ENCODE measurements at regions not wholly inside any gene's neighbourhood (a gene's known extent, or its start where the extent isn't known, plus 50 kb on each side); places are given as distances from the start of the nearest gene placed in this dataset.
A peak's percentile ranks its signal among the peaks of the same experiment; 100 is the strongest.

- peak in 1 of 6 experiments; percentile 20 for TF ChIP-seq CTCF (IDR thresholded peaks at IDR 0.05)
- TF ChIP-seq POLR2A (IDR thresholded peaks at IDR 0.05): no peak
- 57 to 73% (median 66%) methylated on average over 8 to 13 of the region's 13 CpGs for WGBS, 4 donors
- H3K4me1 ChIP-seq (replicated peaks in 1 of 2): peaks cover 0 to 8% of the 10 kb centered on the region in 2 donors
- H3K27me3 ChIP-seq: no peaks in the 10 kb centered on the region
- H3K9me3 ChIP-seq (replicated peaks in 1 of 3): no peaks in the 10 kb centered on the region
- peak overlapping the region in 1 of 4 donors; percentile 1 for H3K4me3 ChIP-seq
- intact Hi-C loops (cut with DNase I): loop anchor here (5.0 to 10.0 kb wide), 4 partner anchors 73 to 755 kb away; no protein-coding TSS in a partner anchor
- DNase-seq: peak; percentile 27 to 74 (median 65)
- H3K27ac ChIP-seq: no peak overlapping the region
- no peaks in the 10 kb centered on the region for H3K36me3 ChIP-seq (replicated peaks in 1 of 2)
These were observed 98.7 kb downstream of the C5orf15 start for GRCh38 chr5:133869519-133870335.

- TF ChIP-seq POLR2A (IDR thresholded peaks at IDR 0.05): no peak
- TF ChIP-seq CTCF (IDR thresholded peaks at IDR 0.05): peak; percentile 69 to 88 (median 74)
- H3K27me3 ChIP-seq: no peaks in the 10 kb centered on the region
- intact Hi-C loops (cut with DNase I): loop anchor here (5.0 to 10.0 kb wide), 4 partner anchors 73 to 754 kb away; no protein-coding TSS in a partner anchor
- peak; percentile 60 to 90 (median 85) for DNase-seq
- H3K4me3 ChIP-seq: peak overlapping the region in 1 of 4 donors; percentile 1
- H3K36me3 ChIP-seq (replicated peaks in 1 of 2): no peaks in the 10 kb centered on the region
- no peak overlapping the region for H3K27ac ChIP-seq
- H3K9me3 ChIP-seq (replicated peaks in 1 of 3): no peaks in the 10 kb centered on the region
- H3K4me1 ChIP-seq (replicated peaks in 1 of 2): peaks cover 0 to 8% of the 10 kb centered on the region in 2 donors
- 16 to 18% (median 17%) methylated on average over 16 of the region's 16 CpGs for WGBS, 4 donors
These were observed 99.4 kb downstream of the C5orf15 start for GRCh38 chr5:133868946-133869518.

GRCh38 chr5:133867851-133868545 lies 100.4 kb downstream of the C5orf15 start:
- Histone ChIP-seq H3K9me3 (replicated peaks in 1 of 3) (no peaks in the 10 kb centered on the region), H3K4me3 (no peak overlapping the region), H3K27me3 (no peaks in the 10 kb centered on the region), H3K4me1 (replicated peaks in 1 of 2) (peaks cover 0 to 8% of the 10 kb centered on the region in 2 donors), H3K27ac (no peak overlapping the region), H3K36me3 (replicated peaks in 1 of 2) (no peaks in the 10 kb centered on the region)
- WGBS, 4 donors: 80 to 92% (median 85%) methylated on average over 7 to 10 of the region's 10 CpGs
- intact Hi-C loops (cut with DNase I): loop anchor here (5.0 to 10.0 kb wide), 4 partner anchors 74 to 753 kb away; no protein-coding TSS in a partner anchor
- TF ChIP-seq POLR2A (IDR thresholded peaks at IDR 0.05): no peak
- TF ChIP-seq CTCF (IDR thresholded peaks at IDR 0.05): no peak
- DNase-seq: no peak

- TF ChIP-seq POLR2A (IDR thresholded peaks at IDR 0.05) (no peak), CTCF (IDR thresholded peaks at IDR 0.05) (no peak)
- WGBS, 4 donors: 79 to 96% (median 93%) methylated on average over 3 to 4 of the region's 4 CpGs
- intact Hi-C loops (cut with DNase I): loop anchor here (5.0 to 10.0 kb wide), 4 partner anchors 75 to 753 kb away; no protein-coding TSS in a partner anchor
These were observed 101.1 kb downstream of the C5orf15 start for GRCh38 chr5:133867341-133867740.

More at GRCh38 chr5:133867341-133867740, 101.1 kb downstream of the C5orf15 start:
- no peak for DNase-seq
- no peaks in the 10 kb centered on the region for H3K27me3 ChIP-seq
- H3K4me3 ChIP-seq: no peak overlapping the region
- H3K27ac ChIP-seq: no peak overlapping the region
- H3K4me1 ChIP-seq (replicated peaks in 1 of 2): peaks cover 0 to 8% of the 10 kb centered on the region in 2 donors
- no peaks in the 10 kb centered on the region for H3K36me3 ChIP-seq (replicated peaks in 1 of 2)
- H3K9me3 ChIP-seq (replicated peaks in 1 of 3): no peaks in the 10 kb centered on the region

All from adrenal gland (tissue), 9 donors.